Prostate gland (tissue), 2 donors: ENCODE measurements at regions not wholly inside any gene's neighbourhood (a gene's known extent, or its start where the extent isn't known, plus 50 kb on each side); places are given as distances from the start of the nearest gene placed in this dataset.

ENCODE experiments used
- DNase-seq: peaks from one replicate; pipeline ENCODE4 v3.0.0-alpha.2; 2019; ENCODE audit warnings: low spot score
- H3K27ac ChIP-seq, 2 donors: fragments of 200-600 bp; sonication (generic); 2 replicates each; pipeline ENCODE4 v1.5.1; 2017 to 2019
- H3K27me3 ChIP-seq: fragments of 200-600 bp; sonication (generic); replicated peaks from 2 replicates; pipeline ENCODE4 v1.5.1; 2019; ENCODE audit not compliant: insufficient read depth
- H3K36me3 ChIP-seq, 2 donors: fragments of 200-600 bp; sonication (generic); 1 replicate in 1 of 2; 2 replicates in 1 of 2; pipeline versions ENCODE4 v1.5.1 to v1.8.1; 2017 to 2019
- H3K4me1 ChIP-seq: fragments of 200-600 bp; sonication (generic); replicated peaks from 2 replicates; pipeline ENCODE4 v1.5.1; 2019
- H3K4me3 ChIP-seq, 2 donors: fragments of 200-600 bp; sonication (generic); 2 replicates each; pipeline ENCODE4 v1.5.1; 2017 to 2019
- H3K9me3 ChIP-seq: fragments of 200-600 bp; sonication (generic); 2 replicates; pipeline ENCODE4 v1.5.1; 2017
- CTCF ChIP-seq, 4 experiments: fragments of 200-600 bp in 2 of 4; fragments of 450-650 bp in 2 of 4; sonication (generic) in 2 of 4; IDR thresholded peaks; 1 replicate in 3 of 4; 2 replicates in 1 of 4; pipeline ENCODE4 v1.5.1; 2016 to 2019; ENCODE audit warnings: antibody characterized with exemption in 4 of 4, mild to moderate bottlenecking in 2 of 4, moderate library complexity in 2 of 4
- POLR2A ChIP-seq: fragments of 450-650 bp; IDR thresholded peaks from one replicate; pipeline ENCODE4 v1.6.1; 2016; ENCODE audit warnings: antibody characterized with exemption, mild to moderate bottlenecking
- POLR2AphosphoS5 ChIP-seq: sonication (generic); formaldehyde crosslinking; IDR thresholded peaks from one replicate; pipeline ENCODE4 v1.6.1; 2017; ENCODE audit warnings: antibody characterized with exemption
- WGBS: methylation state at CpG from one replicate; pipeline ENCODE4 v1.1.5; 2018; 5-methylcytosine and 5-hydroxymethylcytosine counted together
- intact Hi-C: fragments of 100-400 bp; cut with DNase I; formaldehyde crosslinking; loops from one replicate; pipeline ENCODE4 v1.14.2; 2022

- no peak overlapping the region for H3K27ac ChIP-seq
- H3K27me3 ChIP-seq = no peaks in the 10 kb centered on the region
- no peak for DNase-seq
- TF ChIP-seq POLR2AphosphoS5 (no peak), CTCF (IDR thresholded peaks at IDR 0.05) (no peak), POLR2A (no peak)
- intact Hi-C loops = no loop called here
- WGBS = 99% methylated on average over 6 of the region's 6 CpGs
- H3K4me3 ChIP-seq = no peak overlapping the region
- H3K36me3 ChIP-seq = no peaks in the 10 kb centered on the region
- no peaks in the 10 kb centered on the region for H3K9me3 ChIP-seq
- H3K4me1 ChIP-seq = no peaks in the 10 kb centered on the region
These were observed 162.5 kb upstream of the MYCN start for GRCh38 chr2:15777795-15778371.

- Histone ChIP-seq H3K4me3 (no peak overlapping the region), H3K4me1 (no peaks in the 10 kb centered on the region), H3K27me3 (no peaks in the 10 kb centered on the region), H3K9me3 (no peaks in the 10 kb centered on the region), H3K27ac (no peak overlapping the region), H3K36me3 (no peaks in the 10 kb centered on the region)
- no peak for TF ChIP-seq POLR2AphosphoS5
- TF ChIP-seq CTCF (IDR thresholded peaks at IDR 0.05) = no peak
- TF ChIP-seq POLR2A = no peak
- 83% methylated on average over 7 of the region's 7 CpGs for WGBS
- intact Hi-C loops = no loop called here
- DNase-seq = no peak
These were observed 161.7 kb upstream of the MYCN start for GRCh38 chr2:15778529-15779219.

- DNase-seq = no peak
- Histone ChIP-seq H3K27me3 (no peaks in the 10 kb centered on the region), H3K4me1 (no peaks in the 10 kb centered on the region), H3K9me3 (no peaks in the 10 kb centered on the region), H3K27ac (no peak overlapping the region), H3K4me3 (no peak overlapping the region), H3K36me3 (no peaks in the 10 kb centered on the region)
- no peak for TF ChIP-seq POLR2A
- TF ChIP-seq CTCF (IDR thresholded peaks at IDR 0.05) = no peak
- TF ChIP-seq POLR2AphosphoS5 = no peak
- intact Hi-C loops = no loop called here
- 94% methylated on average over 7 of the region's 7 CpGs for WGBS
These were observed 160.8 kb upstream of the MYCN start for GRCh38 chr2:15779381-15780041.

GRCh38 chr2:15780234-15780633 lies 160.1 kb upstream of the MYCN start:
- 75% methylated on average over 7 of the region's 7 CpGs for WGBS
- Histone ChIP-seq H3K27me3 (no peaks in the 10 kb centered on the region), H3K9me3 (no peaks in the 10 kb centered on the region), H3K4me1 (no peaks in the 10 kb centered on the region), H3K36me3 (no peaks in the 10 kb centered on the region), H3K4me3 (no peak overlapping the region), H3K27ac (no peak overlapping the region)
- DNase-seq = no peak
- intact Hi-C loops = no loop called here
- no peak for TF ChIP-seq CTCF (IDR thresholded peaks at IDR 0.05)
